DMS79 treated with DMSO at 0.1 percent for 48 hours (cell line): ENCODE measurements at regions not wholly inside any gene's neighbourhood (a gene's known extent, or its start where the extent isn't known, plus 50 kb on each side); places are given as distances from the start of the nearest gene placed in this dataset.

Experiments used
- DNase-seq: peaks from one replicate; lab custom pipeline; 2025; lab: John Stamatoyannopoulos, UW

DNA sequence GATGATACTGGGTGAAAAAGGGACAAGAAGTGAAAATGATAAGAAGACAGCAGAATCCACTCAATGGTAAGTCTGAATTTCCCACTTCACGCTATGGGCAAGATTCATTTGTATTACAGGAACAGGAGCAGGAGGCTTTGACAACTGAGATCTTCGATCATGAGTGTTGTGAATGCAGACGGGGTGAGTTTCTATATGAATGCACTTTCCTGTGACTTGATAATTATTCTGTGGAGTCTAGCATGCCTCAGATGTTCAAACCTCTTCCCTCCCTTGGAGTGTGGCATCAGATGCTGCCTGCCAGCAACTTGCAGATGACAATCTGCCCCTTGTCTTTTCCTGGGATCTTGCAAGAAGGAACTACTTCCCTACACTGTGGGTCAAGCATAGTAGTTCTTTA is 225.4 kb downstream of the HLX start:
- no peak for DNase-seq

DNA sequence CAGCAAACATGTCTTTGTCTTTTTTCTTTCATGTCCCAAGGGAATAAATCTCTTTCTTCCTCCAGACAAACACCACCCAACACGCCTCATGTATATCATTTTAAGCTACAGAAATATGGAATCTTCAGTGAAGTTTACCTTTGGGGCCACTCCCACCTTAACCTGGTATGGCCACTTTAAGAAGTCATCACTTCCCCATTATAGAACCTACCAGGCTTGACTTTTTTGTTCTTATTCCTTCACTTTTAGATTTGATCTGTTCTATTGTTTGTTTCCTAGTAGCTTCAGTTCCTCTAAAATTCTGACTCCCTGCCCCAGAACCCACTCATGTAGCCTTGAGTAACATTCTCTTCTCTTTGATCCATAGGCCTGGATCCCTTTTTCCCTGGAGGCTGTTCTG is 226.3 kb downstream of the HLX start:
- no peak for DNase-seq

DNA sequence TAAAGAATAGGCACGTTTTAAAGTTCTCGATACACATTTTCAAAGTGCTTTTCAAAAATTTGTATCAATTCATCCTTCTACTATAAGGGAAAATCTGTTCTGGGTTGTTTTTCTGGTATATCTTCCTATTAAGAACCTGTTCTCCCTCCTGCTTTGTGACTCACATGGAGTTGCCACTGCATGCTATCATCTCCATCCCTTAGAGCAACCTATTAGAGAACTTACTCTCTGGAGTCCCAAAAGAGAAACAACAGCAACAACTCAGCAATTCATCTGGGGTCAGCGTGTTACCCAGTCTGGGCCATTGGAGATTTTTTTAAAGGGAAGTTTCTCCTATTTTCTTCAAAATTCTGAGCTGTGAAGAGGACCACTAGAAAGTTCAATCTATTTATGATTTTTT is 227.4 kb downstream of the HLX start:
- no peak for DNase-seq

DNA sequence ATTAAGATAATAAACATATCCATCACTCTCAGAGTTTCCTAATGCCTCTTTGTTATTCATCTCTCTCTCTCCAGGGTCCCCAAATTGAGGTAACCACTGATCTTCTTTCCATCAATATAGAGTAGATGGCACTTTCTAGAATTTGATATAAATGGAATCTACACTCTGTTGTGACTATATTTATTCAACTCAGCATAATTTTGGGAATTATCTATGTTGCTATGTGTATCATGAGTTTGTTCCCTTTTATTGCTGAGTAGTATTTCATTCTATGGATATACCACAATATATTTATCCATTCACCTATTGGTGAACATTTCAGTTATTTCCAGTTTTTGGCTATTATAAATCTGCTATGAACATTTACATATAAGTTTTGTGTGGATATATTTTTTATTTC is 230.7 kb downstream of the HLX start:
- DNase-seq, result no peak

GRCh38 chr1:221117133-221117532 is 237.9 kb downstream of the HLX start:
- no peak for DNase-seq

DNA sequence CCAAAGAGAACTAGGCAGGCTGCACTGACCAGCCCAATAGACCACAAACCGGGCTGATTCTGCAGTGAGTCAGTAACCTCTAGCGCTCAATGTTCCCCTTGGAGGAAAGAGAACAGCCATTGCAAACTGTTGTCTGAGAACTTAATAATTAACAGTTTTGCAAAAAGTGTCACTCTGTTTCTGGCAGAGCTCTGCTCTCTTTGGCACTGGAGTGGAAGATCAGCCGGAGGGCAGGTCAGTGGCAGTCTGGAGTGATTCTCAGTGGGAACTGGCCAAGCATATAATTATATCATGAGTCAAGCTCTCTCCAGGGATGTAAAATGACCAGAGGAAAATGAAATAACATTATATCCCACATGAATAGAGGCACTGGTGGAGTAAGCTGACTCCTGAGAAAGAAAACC is 238.3 kb downstream of the HLX start:
- no peak for DNase-seq

DNA sequence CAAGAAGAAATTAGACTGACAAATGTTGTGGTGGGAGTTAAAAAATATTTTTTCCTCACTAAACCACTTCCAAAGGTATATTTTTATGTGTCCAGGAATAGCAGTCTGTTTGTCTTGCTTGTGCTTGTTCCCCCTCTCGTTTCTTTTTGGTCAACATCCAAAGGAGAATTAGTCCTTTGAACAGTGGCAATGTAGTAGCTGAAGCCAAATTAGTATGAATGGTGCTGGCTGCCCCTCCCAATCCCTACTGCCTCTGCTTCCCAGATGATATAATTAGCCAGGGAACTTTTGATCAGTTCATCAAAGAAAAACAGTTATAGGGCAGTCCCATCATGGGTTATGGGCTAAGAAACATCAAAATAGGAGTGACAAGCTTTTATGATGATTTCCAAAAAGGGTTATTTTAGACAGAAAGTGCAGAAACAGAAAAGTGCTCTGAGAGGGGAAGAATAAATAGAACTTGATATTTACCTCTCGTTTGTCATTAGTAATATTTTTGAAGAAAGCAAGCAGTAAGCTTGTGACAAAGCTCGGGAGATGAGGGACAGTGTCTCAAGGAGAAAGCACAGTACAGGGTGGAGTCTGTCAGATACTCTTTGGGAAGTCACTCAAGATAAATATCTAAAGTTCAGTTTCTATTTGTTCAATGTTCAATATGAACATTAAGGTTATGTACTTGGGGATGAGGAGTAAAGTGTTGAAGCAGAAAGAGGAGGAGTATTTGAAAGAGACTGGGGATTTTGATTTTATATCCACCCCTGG is 239.1 kb downstream of the HLX start:
- no peak for DNase-seq

GRCh38 chr1:221118938-221119320 is 239.7 kb downstream of the HLX start:
- DNase-seq, result no peak

DNA sequence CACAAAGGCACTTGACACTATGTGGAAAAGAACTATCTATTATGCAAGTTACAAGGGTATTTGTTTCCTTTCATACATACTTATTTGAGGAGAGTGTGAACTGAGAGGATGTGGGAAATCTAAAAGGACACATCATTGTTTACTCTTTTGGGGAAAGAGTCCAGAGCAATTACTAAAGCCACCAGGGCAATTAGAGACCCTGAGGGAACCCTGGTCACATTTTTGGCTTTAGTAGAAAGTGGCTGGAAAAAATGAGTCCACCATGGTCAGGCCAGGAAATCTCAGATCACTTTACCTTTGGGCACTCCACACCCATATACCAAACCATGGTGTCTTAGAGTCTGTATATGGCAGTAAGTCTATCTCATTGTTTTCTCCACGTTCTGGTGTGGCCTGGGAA is 243.3 kb downstream of the HLX start:
- DNase-seq, result no peak

DNA sequence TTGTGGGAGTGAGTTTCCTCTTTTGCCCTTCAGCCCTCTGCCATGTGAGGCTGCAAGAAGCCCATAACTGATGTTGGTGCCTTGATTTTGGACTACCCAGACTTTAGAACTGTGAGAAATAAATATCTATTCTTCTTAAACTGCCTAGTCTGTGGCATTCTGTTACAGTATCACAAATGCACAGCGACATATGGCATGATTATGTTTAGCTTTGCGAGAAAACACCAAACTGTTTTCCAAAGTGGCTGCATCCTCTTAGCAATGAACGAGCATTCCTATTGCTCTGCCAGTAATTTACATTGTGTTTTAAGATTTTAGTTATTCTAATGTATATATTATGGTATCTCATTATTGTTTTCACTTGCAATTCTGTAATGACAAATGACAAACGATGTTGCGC is 246.7 kb downstream of the HLX start:
- no peak for DNase-seq

DNA sequence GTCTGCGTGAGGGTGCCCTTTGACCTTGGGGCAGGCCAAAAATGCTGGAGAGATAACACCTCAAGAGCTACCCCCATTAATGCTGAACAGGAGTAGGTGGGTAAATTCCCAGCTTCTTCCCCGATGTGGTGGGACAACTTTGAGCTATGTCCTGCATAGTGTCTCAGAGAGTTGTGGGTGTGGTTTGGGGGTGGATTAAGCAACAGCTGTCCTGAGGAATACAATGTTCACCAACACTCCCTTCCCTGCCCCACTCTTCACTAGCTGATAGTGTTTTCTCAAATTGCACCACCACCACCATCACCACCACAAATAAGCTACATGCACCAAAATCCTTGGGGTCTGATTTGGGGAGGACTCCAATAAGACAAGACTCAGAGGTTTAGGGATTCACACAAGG is 258.4 kb downstream of the HLX start:
- DNase-seq, result no peak

DNA sequence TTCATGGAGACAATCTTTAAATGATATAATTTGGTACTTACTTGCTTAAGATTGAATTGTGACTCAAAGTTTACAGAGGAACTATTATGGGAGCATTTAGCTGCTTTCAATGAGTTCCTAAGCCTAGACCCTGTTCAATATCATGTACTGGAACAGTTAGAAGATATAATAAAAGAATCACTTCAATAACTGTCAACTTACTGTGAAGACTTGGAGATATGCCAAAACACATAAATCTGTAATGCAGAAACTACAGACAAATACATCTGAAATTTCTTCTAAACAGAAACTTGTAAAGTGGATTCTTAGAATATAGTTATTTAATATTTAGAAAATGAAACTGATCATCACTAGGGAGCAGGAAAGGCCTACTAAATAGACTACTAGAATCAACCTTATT is 259.3 kb downstream of the HLX start:
- no peak for DNase-seq

- DNase-seq, result no peak
Measured at GRCh38 chr1:221139991-221140390, 260.7 kb downstream of the HLX start.

- DNase-seq, result no peak
Measured at GRCh38 chr1:221141096-221141495, 261.9 kb downstream of the HLX start.

- DNase-seq, result no peak
Measured at GRCh38 chr1:221141606-221142285, 262.5 kb downstream of the HLX start.

DNA sequence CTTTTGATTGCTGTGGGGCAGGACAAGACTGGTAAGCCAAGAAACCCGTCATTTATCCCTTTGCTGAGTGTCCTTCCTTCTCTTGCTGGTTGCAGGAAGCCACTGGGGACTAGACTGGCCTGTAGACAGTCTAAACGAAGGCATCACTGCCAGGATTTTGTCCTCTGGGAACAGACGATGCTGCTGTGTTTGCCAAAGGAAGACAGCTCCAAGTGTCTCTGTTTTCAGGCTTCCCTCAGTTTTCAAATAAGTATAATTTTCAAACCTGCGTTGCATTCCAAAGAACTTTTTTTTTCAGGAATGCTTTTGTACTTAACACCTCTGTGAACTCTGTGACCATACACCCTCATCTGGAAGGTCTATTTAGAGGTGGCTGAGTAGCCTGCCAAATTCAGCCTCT is 269.4 kb downstream of the HLX start:
- DNase-seq, result no peak

- DNase-seq, result no peak
Measured at GRCh38 chr1:221149111-221149510, 269.9 kb downstream of the HLX start.

DNA sequence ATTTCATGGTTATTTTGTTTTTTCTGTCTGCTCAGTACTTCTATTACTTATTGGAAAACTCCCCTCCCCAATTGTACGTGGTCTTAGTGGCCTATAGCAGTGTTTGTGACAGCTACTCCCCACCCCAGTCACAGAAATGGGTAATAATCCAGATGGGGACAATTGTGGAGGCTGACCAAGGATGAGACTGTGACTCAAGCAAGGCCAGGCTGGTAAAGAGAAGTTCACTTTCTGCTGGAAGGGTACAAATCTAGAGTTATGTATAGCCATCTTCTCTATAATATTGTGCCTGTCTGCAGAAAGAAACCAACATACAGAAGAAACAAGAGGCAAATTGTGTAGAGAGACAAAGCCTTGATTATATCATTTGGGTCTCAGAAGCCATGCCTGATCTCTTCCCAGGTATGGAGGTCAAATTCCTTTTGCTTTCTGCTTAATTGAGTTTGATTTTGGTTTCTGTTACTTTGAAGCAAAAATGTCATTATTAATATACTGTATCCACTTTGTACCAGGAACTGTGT is 270.4 kb downstream of the HLX start:
- DNase-seq, result no peak

- DNase-seq, result no peak
Measured at GRCh38 chr1:221150996-221151395, 271.8 kb downstream of the HLX start.

DNA sequence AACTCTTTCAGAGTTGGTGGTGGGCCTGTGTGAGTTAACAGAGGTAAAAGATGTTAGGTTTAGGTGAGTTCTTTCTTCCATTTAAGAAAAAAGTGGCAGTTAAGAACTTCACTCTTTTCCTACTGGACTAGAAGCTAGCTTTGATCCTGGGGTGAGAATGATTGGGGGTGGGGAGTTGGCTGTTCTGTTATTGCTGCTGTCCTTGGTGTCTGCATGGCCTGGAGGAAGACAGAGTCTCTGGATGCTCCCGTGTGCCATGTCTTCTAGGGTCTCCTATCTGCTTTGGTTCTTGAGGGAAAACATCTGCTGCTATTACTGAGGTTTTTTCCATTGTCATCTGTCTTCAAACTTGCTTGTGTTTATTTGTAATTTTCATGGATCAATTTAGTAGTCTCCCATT is 275.7 kb downstream of the HLX start:
- no peak for DNase-seq

- no peak for DNase-seq
Measured at GRCh38 chr1:221157026-221157761, 278.0 kb downstream of the HLX start.

DNA sequence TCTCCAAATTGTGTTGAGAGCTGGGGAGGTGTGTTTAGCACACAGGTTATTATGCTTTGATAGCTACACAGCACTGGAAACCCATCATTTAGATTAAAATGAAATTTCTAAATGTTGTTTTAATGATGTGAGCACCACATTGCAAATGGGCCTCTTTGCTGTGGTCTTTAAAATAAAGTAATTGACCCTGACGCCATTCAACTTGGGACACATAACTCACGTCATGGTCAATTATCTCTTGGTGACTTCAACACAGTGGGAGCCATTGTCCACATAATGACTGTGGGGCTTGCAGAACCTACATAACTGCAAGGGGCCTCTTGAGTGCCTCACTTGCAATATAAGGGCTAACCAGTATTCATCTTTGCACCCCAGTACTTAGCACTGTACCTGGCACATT is 280.4 kb downstream of the HLX start:
- no peak for DNase-seq

DNA sequence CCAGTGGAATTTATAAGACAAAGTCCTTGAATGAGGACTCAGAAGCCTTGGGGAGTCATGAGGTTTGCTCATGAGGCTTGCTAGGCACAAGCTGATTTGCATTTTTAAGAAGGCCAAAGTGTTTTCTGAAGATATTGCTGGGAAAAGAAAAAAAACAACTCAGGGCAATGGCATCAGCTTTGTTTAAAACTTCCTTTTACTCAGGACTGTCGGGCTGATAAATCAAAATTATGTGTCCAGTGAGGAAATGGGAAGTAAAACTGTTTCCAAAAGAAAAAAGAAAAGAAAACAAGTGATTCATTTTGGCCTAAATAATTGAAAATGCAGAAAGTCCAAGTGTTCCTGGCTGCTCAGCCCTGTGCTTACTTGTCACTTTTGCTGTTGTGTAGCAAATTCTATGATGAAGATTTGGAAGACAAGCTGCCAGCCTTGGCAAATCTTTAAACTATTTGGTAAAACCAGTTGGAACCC is 282.4 kb downstream of the HLX start:
- no peak for DNase-seq
